K562 (cell line): ENCODE measurements at regions not wholly inside any gene's neighbourhood (a gene's known extent, or its start where the extent isn't known, plus 50 kb on each side); places are given as distances from the start of the nearest gene placed in this dataset.

Experiments used
- ATAC-seq: fragments of 200-7000 bp; cut with Tn5 transposase; 3 replicates; pipeline ENCODE4 v1.9.1; 2020; ENCODE audit warnings: moderate library complexity
- BruUV-seq: library from RNA; stranded (reverse); fragments of 400-500 nt; replicated peaks from 2 replicates; lab custom pipeline; 2021; lab: Mats Ljungman, UMichigan
- CTCF ChIA-PET: fragments of 300-600 bp; formaldehyde crosslinking; extraction: SDS; loops from one replicate; lab custom pipeline; 2021; ENCODE audit warnings: low intra/inter-chr PET ratio; lab: Yijun Ruan, JAX
- POLR2A ChIA-PET: fragments of 300-600, 350-650 bp; sonication (Branson Sonifier 250); formaldehyde crosslinking; extraction: SDS; loops from one replicate; lab custom pipeline; 2021; ENCODE audit warnings: antibody characterized with exemption, inconsistent platforms; lab: Yijun Ruan, JAX
- DNase-seq, 4 experiments: peaks; one replicate each; pipeline versions ENCODE4 v3.0.0 to v3.0.0-alpha.2; 2011 to 2018; ENCODE audit warnings: low spot score in 3 of 4, mixed read lengths in 3 of 4; ENCODE audit errors: extremely low read depth in 1 of 4
- FAIRE-seq: peaks from 2 replicates; lab custom pipeline; 2011; peaks lifted over from hg19 to GRCh38; lab: Jason Lieb, UNC
- H2AFZ ChIP-seq: 2 replicates; pipeline ENCODE4 v1.6.0; 2011; ENCODE audit warnings: low read depth, low read length, control low read depth, inconsistent platforms
- H3K27ac ChIP-seq: fragments of 200-600 bp; 3 replicates; pipeline ENCODE4 v1.8.0; 2011; ENCODE audit warnings: low read depth, mild to moderate bottlenecking, control low read depth, inconsistent platforms, low read length, moderate library complexity, mixed read lengths; ENCODE audit errors: extremely low read depth
- H3K27me3 ChIP-seq, 2 experiments: fragments of 300-600 bp in 1 of 2; 2 replicates in 1 of 2; 3 replicates in 1 of 2; pipeline versions ENCODE4 v1.6.0 to v1.8.0; 2011; ENCODE audit warnings: inconsistent platforms in 2 of 2, low read length in 2 of 2, mild to moderate bottlenecking in 1 of 2, mixed read lengths in 1 of 2, moderate library complexity in 1 of 2; ENCODE audit not compliant: control insufficient read depth in 2 of 2, insufficient read depth in 2 of 2
- H3K36me3 ChIP-seq: fragments of 300-600 bp; 3 replicates; pipeline ENCODE4 v1.8.0; 2011; ENCODE audit warnings: mild to moderate bottlenecking, low read length, inconsistent platforms; ENCODE audit not compliant: control insufficient read depth, insufficient read depth
- H3K4me1 ChIP-seq, 2 experiments: fragments of 200-600 bp in 1 of 2; replicated peaks in 1 of 2; 2 replicates in 1 of 2; 3 replicates in 1 of 2; pipeline versions ENCODE4 v1.5.1 to v1.8.0; 2011; ENCODE audit warnings: inconsistent platforms in 2 of 2, low read length in 2 of 2, mild to moderate bottlenecking in 1 of 2, mixed read lengths in 1 of 2, moderate library complexity in 1 of 2; ENCODE audit not compliant: control insufficient read depth in 2 of 2, insufficient read depth in 2 of 2
- H3K4me2 ChIP-seq: 2 replicates; pipeline ENCODE4 v1.6.1; 2011; ENCODE audit warnings: low read length, control low read depth, inconsistent platforms, mixed read lengths; ENCODE audit not compliant: insufficient read depth
- H3K4me3 ChIP-seq: fragments of 200-600 bp; sonication (generic), shearing (Covaris generic); 2 replicates; pipeline ENCODE4 v1.5.1; 2016; ENCODE audit warnings: control low read depth, inconsistent platforms
- H3K79me2 ChIP-seq: fragments of 200-600 bp; 3 replicates; pipeline ENCODE4 v1.8.0; 2011; ENCODE audit warnings: low read length, inconsistent platforms; ENCODE audit not compliant: control insufficient read depth, insufficient read depth
- H3K9ac ChIP-seq, 2 experiments: 2 replicates each; pipeline versions ENCODE4 v1.6.0 to v1.6.1; 2011; ENCODE audit warnings: low read depth in 2 of 2, low read length in 2 of 2, control low read depth in 1 of 2, inconsistent platforms in 1 of 2, mild to moderate bottlenecking in 1 of 2, mixed read lengths in 1 of 2; ENCODE audit not compliant: insufficient read depth in 1 of 2
- H3K9me1 ChIP-seq: one replicate; pipeline ENCODE4 v1.6.0; 2011; ENCODE audit warnings: inconsistent platforms, mild to moderate bottlenecking, low read length, moderate library complexity; ENCODE audit not compliant: control insufficient read depth, insufficient read depth
- H3K9me3 ChIP-seq: replicated peaks from 2 replicates; pipeline ENCODE4 v1.5.1; 2011; ENCODE audit warnings: low read depth, low read length, inconsistent platforms; ENCODE audit not compliant: control insufficient read depth, insufficient read depth
- H4K20me1 ChIP-seq: replicated peaks from 2 replicates; pipeline ENCODE4 v1.6.1; 2011; ENCODE audit warnings: low read length, inconsistent platforms, mixed read lengths; ENCODE audit not compliant: control insufficient read depth, insufficient read depth
- CBX5 ChIP-seq: IDR thresholded peaks from 2 replicates; pipeline ENCODE4 v1.6.1; 2014; ENCODE audit warnings: low read depth, borderline replicate concordance
- CREB5 ChIP-seq: fragments of 250-450 bp; sonication (Bioruptor Pico); IDR thresholded peaks from 2 replicates; pipeline ENCODE4 v1.5.0; 2020; ENCODE audit warnings: mild to moderate bottlenecking
- GTF2A2 ChIP-seq: IDR thresholded peaks from 2 replicates; pipeline ENCODE4 v1.6.1; 2016; ENCODE audit warnings: mild to moderate bottlenecking, missing genetic modification characterization, missing compliant biosample characterization
- HBP1 ChIP-seq: fragments of 450-650 bp; formaldehyde crosslinking; IDR thresholded peaks from 2 replicates; pipeline ENCODE4 v1.4.0; 2022; ENCODE audit warnings: missing genetic modification characterization
- KLF16 ChIP-seq: IDR thresholded peaks from 2 replicates; pipeline ENCODE4 v1.6.1; 2016; ENCODE audit warnings: antibody characterized with exemption
- MAFG ChIP-seq: fragments of 450-650 bp; conservative IDR thresholded peaks from 2 replicates; pipeline ENCODE4 v1.6.1; 2016; ENCODE audit warnings: missing genetic modification characterization, missing compliant biosample characterization
- NELFE ChIP-seq: IDR thresholded peaks from 2 replicates; pipeline ENCODE4 v1.6.1; 2011; ENCODE audit warnings: mild to moderate bottlenecking; ENCODE audit not compliant: insufficient read depth, insufficient read length
- NR2F6 ChIP-seq: fragments of 450-650 bp; formaldehyde crosslinking; IDR thresholded peaks from 2 replicates; pipeline ENCODE4 v1.4.0; 2020; ENCODE audit warnings: mild to moderate bottlenecking
- RAD21 ChIP-seq, 2 experiments: fragments of 250-450 bp in 1 of 2; fragments of 450-650 bp in 1 of 2; sonication (Bioruptor Pico) in 1 of 2; formaldehyde crosslinking in 1 of 2; IDR thresholded peaks in 1 of 2; conservative IDR thresholded peaks in 1 of 2; 2 replicates each; pipeline versions ENCODE4 v1.4.0 to v1.8.0; 2020 to 2022; ENCODE audit warnings: mild to moderate bottlenecking in 2 of 2, moderate library complexity in 1 of 2
- TRIM24 ChIP-seq, 2 experiments: fragments of 450-650 bp; IDR thresholded peaks; 2 replicates each; pipeline ENCODE4 v1.6.1; 2016
- TSHZ1 ChIP-seq: fragments of 250-450 bp; sonication (Bioruptor Pico); IDR thresholded peaks from 2 replicates; pipeline ENCODE4 v1.4.0; 2020; ENCODE audit warnings: mild to moderate bottlenecking, moderate library complexity
- ZBTB43 ChIP-seq: sonication (generic); formaldehyde crosslinking; IDR thresholded peaks from 2 replicates; pipeline ENCODE4 v1.8.0; 2023; ENCODE audit warnings: mild to moderate bottlenecking, missing genetic modification reagents
- ZNF146 ChIP-seq: IDR thresholded peaks from one replicate; pipeline ENCODE4 v1.6.1; 2018; ENCODE audit warnings: missing compliant biosample characterization; ENCODE audit not compliant: unreplicated experiment
- ZNF197 ChIP-seq: fragments of 200-800 bp; sonication (Bioruptor generic); IDR thresholded peaks from 2 replicates; pipeline ENCODE4 v1.6.1; 2016; ENCODE audit warnings: low read depth, missing genetic modification characterization, missing compliant biosample characterization
- ZNF449 ChIP-seq: fragments of 250-450 bp; sonication (Bioruptor Pico); IDR thresholded peaks from 2 replicates; pipeline ENCODE4 v1.8.0; 2022; ENCODE audit warnings: moderate library complexity, mild to moderate bottlenecking, inconsistent platforms
- WGBS: fragments of 100-300 bp; shearing (Covaris generic); methylation state at CpG from one replicate; pipeline ENCODE4 v1.1.6; 2016; ENCODE audit warnings: low coverage, mixed read lengths; ENCODE audit not compliant: insufficient coverage; ENCODE audit errors: missing lambda C conversion rate; 5-methylcytosine and 5-hydroxymethylcytosine counted together
- in situ Hi-C: fragments of 300-500 bp; cut with MboI; formaldehyde crosslinking; loops from 4 replicates; pipeline ENCODE4 v1.15.0; 2018; ENCODE audit warnings: inconsistent platforms, mixed read lengths
- intact Hi-C: fragments of 100-400 bp; cut with micrococcal nuclease; formaldehyde crosslinking; loops from 2 replicates; pipeline ENCODE4 v1.14.2; 2022

GRCh38 chr20:60168963-60169362 lies 210.7 kb downstream of the CDH26 start:
- CTCF ChIA-PET: no interaction called here
- no peak for FAIRE-seq
- TF ChIP-seq ZNF197 (no peak), KLF16 (no peak), MAFG (tag) (no peak), NELFE (no peak), TSHZ1 (CRISPR knock-in tag) (no peak), GTF2A2 (no peak), NR2F6 (CRISPR knock-in tag) (no peak), ZNF449 (CRISPR knock-in tag) (no peak), CREB5 (CRISPR knock-in tag) (no peak), ZBTB43 (CRISPR knock-in tag) (no peak), HBP1 (CRISPR knock-in tag) (no peak), CBX5 (no peak), TRIM24 (IDR thresholded peaks at IDR 0.05) (no peak), ZNF146 (CRISPR knock-in tag) (no peak), RAD21 (CRISPR knock-in tag; conservative IDR thresholded peaks at IDR 0.05 in 1 of 2, IDR thresholded peaks at IDR 0.05 in 1 of 2) (no peak)

More at GRCh38 chr20:60168963-60169362, 210.7 kb downstream of the CDH26 start:
- Histone ChIP-seq H2AFZ (no peak overlapping the region), H3K9ac (no peak overlapping the region), H3K27me3 (no peaks in the 10 kb centered on the region), H4K20me1 (no peaks in the 10 kb centered on the region), H3K4me1 (no peaks in the 10 kb centered on the region), H3K36me3 (no peaks in the 10 kb centered on the region), H3K27ac (no peak overlapping the region), H3K9me1 (no peaks in the 10 kb centered on the region), H3K4me3 (no peak overlapping the region), H3K9me3 (no peaks in the 10 kb centered on the region), H3K4me2 (no peak overlapping the region), H3K79me2 (no peaks in the 10 kb centered on the region)
- no peak for DNase-seq
- in situ Hi-C loops: no loop called here
- no TSS peak for BruUV-seq
- POLR2A ChIA-PET: no interaction called here
- intact Hi-C loops: no loop called here
- ATAC-seq: no peak
- 0% methylated on average over 1 of the region's 1 CpG for WGBS
